IMR-90 (cell line): ENCODE measurements at regions not wholly inside any gene's neighbourhood (a gene's known extent, or its start where the extent isn't known, plus 50 kb on each side); places are given as distances from the start of the nearest gene placed in this dataset.
A peak's percentile ranks its signal among the peaks of the same experiment; 100 is the strongest.

Experiments used
- ATAC-seq: fragments of 200-7000 bp; cut with Tn5 transposase; 2 replicates; pipeline ENCODE4 v1.9.1; 2020; ENCODE audit warnings: low read depth, mild to moderate bottlenecking, moderate library complexity
- BruUV-seq: library from RNA; stranded (reverse); fragments of 400-500 nt; replicated peaks from 2 replicates; lab custom pipeline; 2021; lab: Mats Ljungman, UMichigan
- CTCF ChIA-PET: fragments of 300-600 bp; formaldehyde crosslinking; extraction: SDS; loops from one replicate; lab custom pipeline; 2021; ENCODE audit warnings: antibody characterized with exemption; lab: Yijun Ruan, JAX
- POLR2A ChIA-PET: fragments of 300-600 bp; sonication (Branson Sonifier 250); formaldehyde crosslinking; loops from one replicate; lab custom pipeline; 2022; ENCODE audit warnings: antibody characterized with exemption; ENCODE audit not compliant: unreplicated experiment; lab: Charles Lee
- DNase-seq: peaks from one replicate; pipeline ENCODE4 v3.0.0; 2013
- H2AFZ ChIP-seq: replicated peaks from 2 replicates; pipeline ENCODE3; 2013; ENCODE audit warnings: low read length, mild to moderate bottlenecking; ENCODE audit not compliant: poor library complexity
- H2AK5ac ChIP-seq: 2 replicates; pipeline ENCODE4 v1.6.1; 2013; ENCODE audit warnings: low read depth, low read length, inconsistent platforms
- H2AK9ac ChIP-seq: replicated peaks from 2 replicates; pipeline ENCODE3; 2013; ENCODE audit warnings: mild to moderate bottlenecking, low read depth, low read length, moderate library complexity; ENCODE audit not compliant: poor library complexity
- H2BK120ac ChIP-seq: 2 replicates; pipeline ENCODE4 v1.6.1; 2013; ENCODE audit warnings: low read depth, low read length, inconsistent platforms
- H2BK15ac ChIP-seq: 3 replicates; pipeline ENCODE4 v1.6.1; 2013; ENCODE audit warnings: low read depth, low read length, inconsistent platforms
- H2BK20ac ChIP-seq: 2 replicates; pipeline ENCODE4 v1.6.1; 2013; ENCODE audit warnings: low read depth, mild to moderate bottlenecking, inconsistent platforms, low read length, moderate library complexity
- H2BK5ac ChIP-seq: 2 replicates; pipeline ENCODE4 v1.6.1; 2013; ENCODE audit warnings: mild to moderate bottlenecking, low read depth, low read length, inconsistent platforms; ENCODE audit not compliant: poor library complexity, severe bottlenecking
- H3K14ac ChIP-seq: replicated peaks from 2 replicates; pipeline ENCODE4 v1.6.1; 2013; ENCODE audit warnings: low read depth, low read length, inconsistent platforms
- H3K18ac ChIP-seq: 2 replicates; pipeline ENCODE4 v1.6.1; 2013; ENCODE audit warnings: low read depth, low read length, control low read depth
- H3K23ac ChIP-seq: 2 replicates; pipeline ENCODE4 v1.6.1; 2013; ENCODE audit warnings: low read depth, low read length, inconsistent platforms
- H3K27ac ChIP-seq: 2 replicates; pipeline ENCODE4 v1.5.1; 2013; ENCODE audit warnings: mild to moderate bottlenecking, control low read depth, low read length; ENCODE audit not compliant: insufficient read depth
- H3K27me3 ChIP-seq: 2 replicates; pipeline ENCODE4 v1.6.1; 2013; ENCODE audit warnings: low read length; ENCODE audit not compliant: control insufficient read depth, insufficient read depth
- H3K36me3 ChIP-seq: 2 replicates; pipeline ENCODE4 v1.6.1; 2013; ENCODE audit warnings: low read length, mixed read lengths; ENCODE audit not compliant: control insufficient read depth, insufficient read depth
- H3K4ac ChIP-seq: 2 replicates; pipeline ENCODE4 v1.6.1; 2013; ENCODE audit warnings: low read depth, low read length, inconsistent platforms
- H3K4me1 ChIP-seq: 2 replicates; pipeline ENCODE4 v1.6.1; 2013; ENCODE audit warnings: low read length, mixed read lengths; ENCODE audit not compliant: control insufficient read depth, insufficient read depth
- H3K4me2 ChIP-seq: 2 replicates; pipeline ENCODE4 v1.6.1; 2013; ENCODE audit warnings: low read depth, mild to moderate bottlenecking, control low read depth, low read length, moderate library complexity
- H3K4me3 ChIP-seq: 2 replicates; pipeline ENCODE4 v1.5.1; 2013; ENCODE audit warnings: low read depth, mild to moderate bottlenecking, control low read depth, low read length, moderate library complexity; ENCODE audit not compliant: insufficient read depth
- H3K56ac ChIP-seq: 2 replicates; pipeline ENCODE4 v1.6.1; 2013; ENCODE audit warnings: low read length, inconsistent platforms; ENCODE audit not compliant: insufficient read depth; ENCODE audit errors: extremely low read depth
- H3K79me1 ChIP-seq, 2 experiments: 2 replicates each; pipeline ENCODE4 v1.6.1; 2013; ENCODE audit warnings: low read length in 2 of 2, inconsistent platforms in 1 of 2, low read depth in 1 of 2
- H3K9ac ChIP-seq: 2 replicates; pipeline ENCODE4 v1.6.1; 2013; ENCODE audit warnings: low read depth, low read length, control low read depth
- H3K9me1 ChIP-seq: 2 replicates; pipeline ENCODE4 v1.6.1; 2013; ENCODE audit warnings: low read length, inconsistent platforms; ENCODE audit not compliant: insufficient read depth
- H3K9me3 ChIP-seq: 2 replicates; pipeline ENCODE4 v1.6.1; 2013; ENCODE audit warnings: low read length; ENCODE audit not compliant: control insufficient read depth, insufficient read depth
- H4K20me1 ChIP-seq: 2 replicates; pipeline ENCODE4 v1.6.1; 2013; ENCODE audit warnings: low read length, inconsistent platforms; ENCODE audit not compliant: insufficient read depth
- H4K5ac ChIP-seq: 2 replicates; pipeline ENCODE4 v1.6.1; 2013; ENCODE audit warnings: mild to moderate bottlenecking, low read depth, low read length, control low read depth
- H4K8ac ChIP-seq, 2 experiments: 2 replicates each; pipeline ENCODE4 v1.6.1; 2013; ENCODE audit warnings: low read depth in 2 of 2, low read length in 2 of 2, control low read depth in 1 of 2, inconsistent platforms in 1 of 2
- H4K91ac ChIP-seq: 2 replicates; pipeline ENCODE4 v1.6.1; 2013; ENCODE audit warnings: low read depth, low read length, inconsistent platforms; ENCODE audit not compliant: insufficient read depth
- RCOR1 ChIP-seq: IDR thresholded peaks from 2 replicates; pipeline ENCODE4 v1.6.1; 2012; ENCODE audit warnings: mild to moderate bottlenecking, low read length, improper control_type of control experiment; ENCODE audit not compliant: insufficient replicate concordance
- WGBS, 2 experiments: methylation state at CpG; one replicate each; pipeline versions ENCODE4 v1.1.5 to v1.1.7; 2013; ENCODE audit warnings: missing lambda C conversion rate in 2 of 2; ENCODE audit not compliant: insufficient read length in 1 of 2; ENCODE audit errors: extremely low coverage in 2 of 2; 5-methylcytosine and 5-hydroxymethylcytosine counted together
- dilution Hi-C: fragments of 300-500 bp; cut with HindIII; formaldehyde crosslinking; loops from one replicate; pipeline ENCODE4 v1.14.3; 2018; ENCODE audit warnings: low sequenced_read_pairs; ENCODE audit not compliant: unreplicated experiment
- in situ Hi-C: fragments of 300-500 bp; cut with MboI; formaldehyde crosslinking; loops from 3 replicates; pipeline ENCODE4 v1.14.3; 2019; ENCODE audit warnings: low sequenced_read_pairs, inconsistent platforms, mixed read lengths
- intact Hi-C: fragments of 100-400 bp; cut with micrococcal nuclease; formaldehyde crosslinking; loops from 2 replicates; pipeline ENCODE4 v1.10.0; 2022

- H4K20me1 ChIP-seq = no peaks in the 10 kb centered on the region
- CTCF ChIA-PET = no interaction called here
- no peak overlapping the region for H3K56ac ChIP-seq
- H4K91ac ChIP-seq = no peak overlapping the region
- ATAC-seq (no peak), DNase-seq (no peak)
- H2BK15ac ChIP-seq = no peak overlapping the region
- H3K9ac ChIP-seq = no peak overlapping the region
- H3K36me3 ChIP-seq = no peaks in the 10 kb centered on the region
- no peak overlapping the region for H2AK5ac ChIP-seq
- no peaks in the 10 kb centered on the region for H3K27me3 ChIP-seq
- H3K9me3 ChIP-seq = no peaks in the 10 kb centered on the region
- H3K4me3 ChIP-seq = no peak overlapping the region
- H3K4ac ChIP-seq = no peak overlapping the region
- no peak overlapping the region for H2BK120ac ChIP-seq
- no peak overlapping the region for H2AK9ac ChIP-seq
- no peak overlapping the region for H2BK5ac ChIP-seq
- H3K79me1 ChIP-seq = no peaks in the 10 kb centered on the region
- H3K4me1 ChIP-seq = no peaks in the 10 kb centered on the region
- H3K23ac ChIP-seq = no peak overlapping the region
- intact Hi-C loops = no loop called here
- POLR2A ChIA-PET = no interaction called here
- TF ChIP-seq RCOR1 = no peak
- in situ Hi-C loops = no loop called here
- H3K27ac ChIP-seq = no peak overlapping the region
- no peak overlapping the region for H3K18ac ChIP-seq
- H2BK20ac ChIP-seq = no peak overlapping the region
- H2AFZ ChIP-seq = peak overlapping the region; percentile 2
- H4K8ac ChIP-seq = no peak overlapping the region
- no peak overlapping the region for H3K4me2 ChIP-seq
- dilution Hi-C loops = no loop called here
- no peaks in the 10 kb centered on the region for H3K9me1 ChIP-seq
- no CpG with 5 or more reads among the region's 4 CpGs for WGBS, 2 experiments
- no peak overlapping the region for H4K5ac ChIP-seq
- no TSS peak for BruUV-seq
- no peak overlapping the region for H3K14ac ChIP-seq
These were observed 271.3 kb downstream of the DKK2 start for GRCh38 chr4:106764774-106765173.
